Ishikawa (cell line): ENCODE measurements at regions not wholly inside any gene's neighbourhood (a gene's known extent, or its start where the extent isn't known, plus 50 kb on each side); places are given as distances from the start of the nearest gene placed in this dataset.

Experiments
- CEBPB ChIP-seq: IDR thresholded peaks from 2 replicates; pipeline ENCODE4 v1.6.1; 2012
- CREB1 ChIP-seq: IDR thresholded peaks from 2 replicates; pipeline ENCODE4 v1.6.1; 2012; ENCODE audit warnings: low read depth
- EGR1 ChIP-seq: IDR thresholded peaks from 2 replicates; pipeline ENCODE4 v1.6.1; 2012
- EP300 ChIP-seq: IDR thresholded peaks from 2 replicates; pipeline ENCODE4 v1.6.1; 2012; ENCODE audit warnings: borderline replicate concordance
- FOXM1 ChIP-seq: IDR thresholded peaks from 2 replicates; pipeline ENCODE4 v1.6.1; 2012; ENCODE audit warnings: low read depth, borderline replicate concordance
- MAX ChIP-seq: IDR thresholded peaks from 2 replicates; pipeline ENCODE4 v1.6.1; 2012
- NFIC ChIP-seq: IDR thresholded peaks from 2 replicates; pipeline ENCODE4 v1.6.1; 2012
- RAD21 ChIP-seq: IDR thresholded peaks from 2 replicates; pipeline ENCODE4 v1.6.1; 2012; ENCODE audit warnings: low read depth
- REST ChIP-seq: IDR thresholded peaks from 2 replicates; pipeline ENCODE4 v1.6.1; 2012; ENCODE audit warnings: low read depth, mild to moderate bottlenecking
- TAF1 ChIP-seq: IDR thresholded peaks from 2 replicates; pipeline ENCODE4 v1.6.1; 2012; ENCODE audit warnings: low read depth, mild to moderate bottlenecking
- TCF12 ChIP-seq: IDR thresholded peaks from 2 replicates; pipeline ENCODE4 v1.6.1; 2012; ENCODE audit warnings: low read depth
- TEAD4 ChIP-seq: IDR thresholded peaks from 2 replicates; pipeline ENCODE4 v1.6.1; 2012
- USF1 ChIP-seq: IDR thresholded peaks from 2 replicates; pipeline ENCODE4 v1.6.1; 2012
- YY1 ChIP-seq: IDR thresholded peaks from 2 replicates; pipeline ENCODE4 v1.6.1; 2012; ENCODE audit warnings: low read depth
- ZBTB7A ChIP-seq: IDR thresholded peaks from 2 replicates; pipeline ENCODE4 v1.6.1; 2012; ENCODE audit warnings: low read depth

GRCh38 chr11:98180921-98181320, 839.8 kb upstream of the CNTN5 start:
- no peak for TF ChIP-seq NFIC
- TF ChIP-seq TAF1, result no peak
- no peak for TF ChIP-seq RAD21
- TF ChIP-seq TEAD4, result no peak
- TF ChIP-seq EP300, result no peak
- TF ChIP-seq CREB1, result no peak
- TF ChIP-seq MAX, result no peak
- TF ChIP-seq TCF12, result no peak
- TF ChIP-seq FOXM1, result no peak
- TF ChIP-seq ZBTB7A, result no peak
- no peak for TF ChIP-seq USF1
- no peak for TF ChIP-seq YY1
- TF ChIP-seq CEBPB, result no peak
- TF ChIP-seq EGR1, result no peak
- TF ChIP-seq REST, result no peak

- TF ChIP-seq REST, result no peak
- TF ChIP-seq ZBTB7A, result no peak
- no peak for TF ChIP-seq EGR1
- no peak for TF ChIP-seq TAF1
- TF ChIP-seq CREB1, result no peak
- no peak for TF ChIP-seq MAX
- TF ChIP-seq EP300, result no peak
- no peak for TF ChIP-seq TEAD4
- no peak for TF ChIP-seq TCF12
Observed at GRCh38 chr11:98183034-98183433, 837.7 kb upstream of the CNTN5 start.

GRCh38 chr11:98185245-98185644, 835.5 kb upstream of the CNTN5 start:
- TF ChIP-seq ZBTB7A (no peak), TAF1 (no peak), EP300 (no peak), RAD21 (no peak), TEAD4 (no peak)

GRCh38 chr11:98194611-98195010, 826.1 kb upstream of the CNTN5 start:
- TF ChIP-seq YY1 (no peak), USF1 (no peak), FOXM1 (no peak), MAX (no peak), ZBTB7A (no peak), CEBPB (no peak), TCF12 (no peak), EGR1 (no peak), TEAD4 (no peak), TAF1 (no peak)

GRCh38 chr11:98195300-98195699, 825.4 kb upstream of the CNTN5 start:
- TF ChIP-seq EGR1, result no peak
- TF ChIP-seq TAF1, result no peak
- no peak for TF ChIP-seq TCF12

GRCh38 chr11:98207086-98207485, 813.7 kb upstream of the CNTN5 start:
- TF ChIP-seq YY1 (no peak), EP300 (no peak), EGR1 (no peak), TEAD4 (no peak), USF1 (no peak), NFIC (no peak), MAX (no peak), TCF12 (no peak), TAF1 (no peak), RAD21 (no peak), ZBTB7A (no peak), CEBPB (no peak), CREB1 (no peak), REST (no peak), FOXM1 (no peak)
